ENCODE measurements at regions not wholly inside any gene's neighbourhood (a gene's known extent, or its start where the extent isn't known, plus 50 kb on each side); places are given as distances from the start of the nearest gene placed in this dataset.

DNA sequence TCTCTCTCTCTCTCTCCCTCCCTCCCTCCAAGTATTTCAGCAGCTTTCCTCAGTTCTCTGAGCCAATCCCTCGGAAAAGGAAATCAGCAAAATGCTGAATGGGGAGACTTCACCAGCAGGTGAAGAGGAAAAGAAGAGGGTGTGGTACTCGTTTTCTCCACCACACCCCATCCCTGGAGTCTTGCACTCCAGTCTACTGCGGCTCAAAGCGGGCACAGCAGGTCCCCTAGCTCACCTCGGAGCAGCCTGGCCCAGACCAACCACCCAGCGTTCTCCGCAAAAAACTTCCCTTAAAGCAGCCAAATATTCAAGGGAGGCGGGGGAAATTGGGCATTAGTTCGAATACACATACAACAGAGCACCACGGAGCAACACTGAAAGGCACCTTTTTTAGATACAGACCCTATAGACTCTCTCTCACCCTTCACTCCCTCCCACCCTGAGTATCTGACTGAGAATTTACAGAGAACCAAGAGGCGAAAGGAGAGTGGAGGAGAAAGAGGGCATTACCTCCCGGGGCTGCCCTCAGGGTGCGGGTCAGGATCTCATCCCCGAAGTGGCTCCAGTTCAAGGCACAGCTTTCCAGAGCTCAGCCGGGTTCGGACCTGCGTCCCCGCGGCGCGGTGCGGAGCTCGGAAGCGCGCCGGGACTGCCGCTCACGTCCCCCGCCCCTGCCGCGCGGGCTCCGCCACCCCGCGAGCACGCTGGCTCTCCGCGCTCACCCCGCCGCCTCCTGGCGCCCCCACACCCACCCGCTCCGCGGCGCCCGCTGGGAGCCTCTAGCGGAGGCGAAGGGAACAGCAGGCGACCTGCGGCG, 1638.5 kb upstream of the C9orf72 start:
- Histone ChIP-seq H3K36me3 (ENCODE audit: control insufficient read depth in 1 of 2, insufficient read depth in 2 of 2, low read length in 2 of 2) (no peaks in the 10 kb centered on the region), H3K27me3 (ENCODE audit: insufficient read depth, low read length) (no peaks in the 10 kb centered on the region), H2AFZ (ENCODE audit: low read depth, low read length, poor library complexity, severe bottlenecking) (no peak overlapping the region), H4K20me1 (ENCODE audit: insufficient read depth) (no peaks in the 10 kb centered on the region), H3K9me3 (ENCODE audit: control insufficient read depth in 1 of 2, insufficient read depth in 1 of 2, low read depth in 1 of 2, low read length in 2 of 2) (no peaks in the 10 kb centered on the region; a peak in 1 of 4 replicates), H3K4me3 (replicated peaks in 1 of 2; ENCODE audit: low read depth in 1 of 2, low read length in 2 of 2) (no peak overlapping the region), H3K4me2 (ENCODE audit: low read length) (no peak overlapping the region), H3K4me1 (ENCODE audit: control insufficient read depth in 1 of 2, insufficient read depth in 2 of 2, low read length in 2 of 2) (no peaks in the 10 kb centered on the region), H3K9me2 (ENCODE audit: insufficient read depth) (no peaks in the 10 kb centered on the region), H3K27ac (ENCODE audit: low read depth, low read length) (no peak overlapping the region), H3K9ac (ENCODE audit: low read length) (no peak overlapping the region), H3K79me2 (ENCODE audit: insufficient read depth, low read length) (no peaks in the 10 kb centered on the region)
- no TSS peak for BruUV-seq (replicated peaks)
- POLR2A ChIA-PET = no interaction called here
- CTCF ChIA-PET = no interaction called here
- ATAC-seq = no peak
- RAD21 ChIA-PET (ENCODE audit: low non-redundant PET in 1 of 2, low total read pairs in 2 of 2, uncharacterized antibody in 2 of 2, unreplicated experiment in 2 of 2) = no interaction called here
- no peak for DNase-seq (ENCODE audit: low read depth, low spot score)
- intact Hi-C loops (cut with micrococcal nuclease) = no loop called here
- TF ChIP-seq EGR1 (IDR thresholded peaks at IDR 0.05; ENCODE audit: low read depth) (no peak), TCF7L2 (IDR thresholded peaks at IDR 0.05; ENCODE audit: borderline replicate concordance, extremely low read depth, insufficient read depth, insufficient read length) (no peak), EZH2phosphoT487 (IDR thresholded peaks at IDR 0.05; ENCODE audit: borderline replicate concordance) (no peak), YY1 (IDR thresholded peaks at IDR 0.05; ENCODE audit: extremely low read depth, insufficient replicate concordance, low read depth, low read length) (no peak), ELF1 (IDR thresholded peaks at IDR 0.05; ENCODE audit: borderline replicate concordance, low read depth) (no peak), ZNF274 (IDR thresholded peaks at IDR 0.05; ENCODE audit: low read depth, low read length) (no peak), FOSL1 (IDR thresholded peaks at IDR 0.05; ENCODE audit: low read depth) (no peak), SRF (IDR thresholded peaks at IDR 0.05; ENCODE audit: low read depth) (no peak), CEBPB (IDR thresholded peaks at IDR 0.05; ENCODE audit: low read depth) (no peak), SP1 (IDR thresholded peaks at IDR 0.05; ENCODE audit: low read depth) (no peak), EZH2 (IDR thresholded peaks at IDR 0.05) (no peak), JUND (IDR thresholded peaks at IDR 0.05) (no peak), SIN3A (IDR thresholded peaks at IDR 0.05; ENCODE audit: low read depth) (no peak), POLR2AphosphoS5 (IDR thresholded peaks at IDR 0.05; ENCODE audit: low read depth, low read length) (no peak), CBX3 (IDR thresholded peaks at IDR 0.05; ENCODE audit: low read depth) (no peak)
- TF ChIP-seq, protein P1, sequence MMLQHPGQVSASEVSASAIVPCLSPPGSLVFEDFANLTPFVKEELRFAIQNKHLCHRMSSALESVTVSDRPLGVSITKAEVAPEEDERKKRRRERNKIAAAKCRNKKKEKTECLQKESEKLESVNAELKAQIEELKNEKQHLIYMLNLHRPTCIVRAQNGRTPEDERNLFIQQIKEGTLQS (IDR thresholded peaks at IDR 0.05) = no peak
- TF ChIP-seq, protein P2, sequence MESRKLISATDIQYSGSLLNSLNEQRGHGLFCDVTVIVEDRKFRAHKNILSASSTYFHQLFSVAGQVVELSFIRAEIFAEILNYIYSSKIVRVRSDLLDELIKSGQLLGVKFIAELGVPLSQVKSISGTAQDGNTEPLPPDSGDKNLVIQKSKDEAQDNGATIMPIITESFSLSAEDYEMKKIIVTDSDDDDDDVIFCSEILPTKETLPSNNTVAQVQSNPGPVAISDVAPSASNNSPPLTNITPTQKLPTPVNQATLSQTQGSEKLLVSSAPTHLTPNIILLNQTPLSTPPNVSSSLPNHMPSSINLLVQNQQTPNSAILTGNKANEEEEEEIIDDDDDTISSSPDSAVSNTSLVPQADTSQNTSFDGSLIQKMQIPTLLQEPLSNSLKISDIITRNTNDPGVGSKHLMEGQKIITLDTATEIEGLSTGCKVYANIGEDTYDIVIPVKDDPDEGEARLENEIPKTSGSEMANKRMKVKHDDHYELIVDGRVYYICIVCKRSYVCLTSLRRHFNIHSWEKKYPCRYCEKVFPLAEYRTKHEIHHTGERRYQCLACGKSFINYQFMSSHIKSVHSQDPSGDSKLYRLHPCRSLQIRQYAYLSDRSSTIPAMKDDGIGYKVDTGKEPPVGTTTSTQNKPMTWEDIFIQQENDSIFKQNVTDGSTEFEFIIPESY (IDR thresholded peaks at IDR 0.05; ENCODE audit: extremely low read depth, insufficient replicate concordance, low read length) = no peak
- TF ChIP-seq, protein P3, sequence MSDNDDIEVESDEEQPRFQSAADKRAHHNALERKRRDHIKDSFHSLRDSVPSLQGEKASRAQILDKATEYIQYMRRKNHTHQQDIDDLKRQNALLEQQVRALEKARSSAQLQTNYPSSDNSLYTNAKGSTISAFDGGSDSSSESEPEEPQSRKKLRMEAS (IDR thresholded peaks at IDR 0.05) = no peak
